ENCODE measurements at regions not wholly inside any gene's neighbourhood (a gene's known extent, or its start where the extent isn't known, plus 50 kb on each side); places are given as distances from the start of the nearest gene placed in this dataset.

GRCh38 chr21:34313116-34313515 lies 50.7 kb upstream of the KCNE2 start:
- TF ChIP-seq CTCF (conservative IDR thresholded peaks at IDR 0.05; ENCODE audit: low read length), result no peak
- H3K4me3 ChIP-seq (ENCODE audit: low read length), result no peak overlapping the region
- DNase-seq (ENCODE audit: low read depth), result no peak
